GM12878 (cell line): ENCODE measurements at regions not wholly inside any gene's neighbourhood (a gene's known extent, or its start where the extent isn't known, plus 50 kb on each side); places are given as distances from the start of the nearest gene placed in this dataset.

Experiments
- ATAC-seq: fragments of 200-7000 bp; cut with Tn5 transposase; 3 replicates; pipeline ENCODE4 v1.9.1; 2020; ENCODE audit warnings: mild to moderate bottlenecking, moderate library complexity
- BruUV-seq: library from RNA; stranded (reverse); fragments of 400-500 nt; replicated peaks from 2 replicates; lab custom pipeline; 2021; lab: Mats Ljungman, UMichigan
- CTCF ChIA-PET: fragments of 300-600 bp; sonication (Branson Sonifier 250); formaldehyde crosslinking; extraction: SDS; loops from one replicate; lab custom pipeline; 2021; ENCODE audit warnings: inconsistent platforms; lab: Yijun Ruan, JAX
- POLR2A ChIA-PET: fragments of 350-600 bp; formaldehyde crosslinking; extraction: SDS; loops from one replicate; lab custom pipeline; 2021; ENCODE audit warnings: inconsistent platforms; lab: Charles Lee
- RAD21 ChIA-PET: fragments of 300-600 bp; sonication (Branson Sonifier 250); formaldehyde crosslinking; loops from one replicate; lab custom pipeline; 2023; ENCODE audit warnings: antibody characterized with exemption; ENCODE audit not compliant: unreplicated experiment; lab: Charles Lee
- SMC1A ChIA-PET: fragments of 300-600 bp; sonication (Branson Sonifier 250); formaldehyde crosslinking; loops from one replicate; lab custom pipeline; 2023; ENCODE audit not compliant: unreplicated experiment, uncharacterized antibody; lab: Charles Lee
- DNase-seq: peaks from one replicate; pipeline ENCODE4 v3.0.0-alpha.2; 2011; ENCODE audit warnings: low read depth, low spot score
- FAIRE-seq: peaks from 3 replicates; lab custom pipeline; 2011; peaks lifted over from hg19 to GRCh38; lab: Jason Lieb, UNC
- H2AFZ ChIP-seq: 2 replicates; pipeline ENCODE4 v1.6.0; 2011; ENCODE audit warnings: low read depth, low read length, control low read depth; ENCODE audit not compliant: control insufficient read depth
- H3K27ac ChIP-seq: 2 replicates; pipeline ENCODE4 v1.5.1; 2011; ENCODE audit warnings: control low read depth; ENCODE audit not compliant: control insufficient read depth, insufficient read depth
- H3K27me3 ChIP-seq, 2 experiments: replicated peaks in 1 of 2; 2 replicates each; pipeline versions ENCODE4 v1.6.0 to v1.6.1; 2011; ENCODE audit warnings: low read length in 1 of 2; ENCODE audit not compliant: control insufficient read depth in 2 of 2, insufficient read depth in 2 of 2
- H3K36me3 ChIP-seq, 2 experiments: 2 replicates each; pipeline ENCODE4 v1.5.1; 2011; ENCODE audit warnings: low read length in 1 of 2; ENCODE audit not compliant: control insufficient read depth in 2 of 2, insufficient read depth in 2 of 2
- H3K4me1 ChIP-seq: 2 replicates; pipeline ENCODE4 v1.6.1; 2011; ENCODE audit warnings: mild to moderate bottlenecking, low read length, moderate library complexity, mixed read lengths; ENCODE audit not compliant: control insufficient read depth, insufficient read depth
- H3K4me2 ChIP-seq: 2 replicates; pipeline ENCODE4 v1.6.0; 2011; ENCODE audit warnings: control low read depth; ENCODE audit not compliant: control insufficient read depth, insufficient read depth
- H3K4me3 ChIP-seq: fragments of 200-600 bp; sonication (generic); 2 replicates; pipeline ENCODE4 v1.5.1; 2016
- H3K79me2 ChIP-seq: 2 replicates; pipeline ENCODE4 v1.6.0; 2011; ENCODE audit warnings: low read length; ENCODE audit not compliant: control insufficient read depth, insufficient read depth
- H3K9ac ChIP-seq: 2 replicates; pipeline ENCODE4 v1.8.0; 2011; ENCODE audit warnings: low read length, control low read depth, mixed read lengths; ENCODE audit not compliant: control insufficient read depth, insufficient read depth
- H3K9me3 ChIP-seq: replicated peaks from 3 replicates; pipeline ENCODE4 v1.5.1; 2011; ENCODE audit warnings: mild to moderate bottlenecking, low read length; ENCODE audit not compliant: control insufficient read depth, insufficient read depth
- H4K20me1 ChIP-seq: 2 replicates; pipeline ENCODE4 v1.6.0; 2011; ENCODE audit not compliant: control insufficient read depth, insufficient read depth
- BHLHE40 ChIP-seq, 2 experiments: fragments of 450-650 bp in 1 of 2; IDR thresholded peaks; 2 replicates each; pipeline ENCODE4 v1.6.1; 2011 to 2017; ENCODE audit warnings: low read depth in 2 of 2, borderline replicate concordance in 1 of 2, improper control_type of control experiment in 1 of 2, low read length in 1 of 2, mild to moderate bottlenecking in 1 of 2
- BRCA1 ChIP-seq: IDR thresholded peaks from 2 replicates; pipeline ENCODE4 v1.6.1; 2011; ENCODE audit warnings: low read depth, low read length, improper control_type of control experiment
- CBFB ChIP-seq: IDR thresholded peaks from 2 replicates; pipeline ENCODE4 v1.6.1; 2016; ENCODE audit warnings: antibody characterized with exemption, low read depth
- ETV6 ChIP-seq, 2 experiments: fragments of 450-650 bp in 1 of 2; IDR thresholded peaks in 1 of 2; conservative IDR thresholded peaks in 1 of 2; 2 replicates each; pipeline ENCODE4 v1.6.1; 2014; ENCODE audit warnings: antibody characterized with exemption in 1 of 2, borderline replicate concordance in 1 of 2, low read depth in 1 of 2, mild to moderate bottlenecking in 1 of 2, moderate library complexity in 1 of 2
- IKZF2 ChIP-seq, 2 experiments: fragments of 450-650 bp; IDR thresholded peaks; 2 replicates each; pipeline ENCODE4 v1.6.1; 2017; ENCODE audit warnings: mild to moderate bottlenecking in 2 of 2, moderate library complexity in 2 of 2
- IRF3 ChIP-seq: fragments of 450-650 bp; IDR thresholded peaks from 2 replicates; pipeline ENCODE4 v1.6.1; 2014; ENCODE audit warnings: mild to moderate bottlenecking
- MEF2A ChIP-seq: IDR thresholded peaks from 2 replicates; pipeline ENCODE4 v1.6.1; 2011; ENCODE audit warnings: low read depth, mild to moderate bottlenecking, low read length, moderate library complexity; ENCODE audit not compliant: insufficient read depth
- MYC ChIP-seq: IDR thresholded peaks from 2 replicates; pipeline ENCODE4 v1.6.1; 2011; ENCODE audit warnings: mild to moderate bottlenecking, low read length, moderate library complexity, inconsistent platforms; ENCODE audit not compliant: insufficient read depth, insufficient replicate concordance, insufficient read length, severe bottlenecking
- NBN ChIP-seq: fragments of 450-650 bp; IDR thresholded peaks from 2 replicates; pipeline ENCODE4 v1.6.1; 2016
- PAX8 ChIP-seq: fragments of 450-650 bp; IDR thresholded peaks from 2 replicates; pipeline ENCODE4 v1.6.1; 2017; ENCODE audit warnings: mild to moderate bottlenecking, moderate library complexity
- PML ChIP-seq: IDR thresholded peaks from 2 replicates; pipeline ENCODE4 v1.6.1; 2012; ENCODE audit warnings: low read length, inconsistent platforms
- POLR2A ChIP-seq: IDR thresholded peaks from 2 replicates; pipeline ENCODE4 v1.6.1; 2011; ENCODE audit warnings: low read depth, mild to moderate bottlenecking, low read length
- PRDM15 ChIP-seq: fragments of 450-650 bp; formaldehyde crosslinking; IDR thresholded peaks from 2 replicates; pipeline ENCODE4 v1.4.0; 2020; ENCODE audit warnings: mild to moderate bottlenecking, moderate library complexity
- SRF ChIP-seq, 2 experiments: IDR thresholded peaks; 2 replicates each; pipeline ENCODE4 v1.6.1; 2011; ENCODE audit warnings: low read depth in 2 of 2, low read length in 2 of 2, mild to moderate bottlenecking in 1 of 2, moderate library complexity in 1 of 2
- TARDBP ChIP-seq: IDR thresholded peaks from 2 replicates; pipeline ENCODE4 v1.6.1; 2016; ENCODE audit warnings: borderline replicate concordance
- TCF7 ChIP-seq: IDR thresholded peaks from 2 replicates; pipeline ENCODE4 v1.6.1; 2014; ENCODE audit warnings: antibody characterized with exemption, borderline replicate concordance
- ZNF622 ChIP-seq: fragments of 450-650 bp; IDR thresholded peaks from 2 replicates; pipeline ENCODE4 v1.6.1; 2017; ENCODE audit warnings: mild to moderate bottlenecking, inconsistent platforms
- in situ Hi-C: fragments of 300-500 bp; cut with MboI; formaldehyde crosslinking; loops from 9 replicates; pipeline ENCODE4 v1.14.3; 2018; ENCODE audit warnings: mixed read lengths
- intact Hi-C: fragments of 100-400 bp; cut with micrococcal nuclease; formaldehyde crosslinking; loops from one replicate; pipeline ENCODE4 v1.14.2; 2022; ENCODE audit not compliant: unreplicated experiment

GRCh38 chr2:180356676-180357075, 349.6 kb upstream of the CWC22 start:
- Histone ChIP-seq H3K4me1 (peaks cover 8% of the 10 kb centered on the region), H4K20me1 (no peaks in the 10 kb centered on the region), H3K9me3 (no peaks in the 10 kb centered on the region), H3K27me3 (no peaks in the 10 kb centered on the region), H3K36me3 (no peaks in the 10 kb centered on the region), H2AFZ (no peak overlapping the region), H3K79me2 (no peaks in the 10 kb centered on the region), H3K27ac (no peak overlapping the region), H3K4me2 (no peak overlapping the region), H3K4me3 (no peak overlapping the region), H3K9ac (no peak overlapping the region)
- TF ChIP-seq BRCA1 (no peak), IKZF2 (IDR thresholded peaks at IDR 0.05) (no peak), MYC (no peak), PML (no peak), TCF7 (no peak), BHLHE40 (IDR thresholded peaks at IDR 0.05; ENCODE audit: borderline replicate concordance in 1 of 2, low read depth in 2 of 2, low read length in 1 of 2) (no peak), PAX8 (no peak), ETV6 (conservative IDR thresholded peaks at IDR 0.05 in 1 of 2, IDR thresholded peaks at IDR 0.05 in 1 of 2; ENCODE audit: borderline replicate concordance in 1 of 2, low read depth in 1 of 2) (no peak), POLR2A (no peak), CBFB (no peak), ZNF622 (no peak), MEF2A (no peak), TARDBP (no peak), PRDM15 (CRISPR knock-in tag) (no peak), IRF3 (no peak), SRF (IDR thresholded peaks at IDR 0.05; ENCODE audit: low read depth in 2 of 2, low read length in 2 of 2) (no peak), NBN (no peak)
- BruUV-seq: no TSS peak
- ATAC-seq: no peak
- intact Hi-C loops: no loop called here
- ChIA-PET SMC1A (interaction anchor here (0.6 to 1.0 kb wide), 3 partner anchors 8 to 80 kb away, joined by 3 read pairs; no protein-coding TSS in a partner anchor), POLR2A (interaction anchor here (0.7 kb wide), 1 partner anchor 306 kb away, joined by 3 read pairs; no protein-coding TSS in a partner anchor), CTCF (interaction anchor here (0.9 kb wide), 1 partner anchor 12 kb away, joined by 3 read pairs; no protein-coding TSS in a partner anchor), RAD21 (no interaction called here)
- in situ Hi-C loops: no loop called here
- no peak for DNase-seq
- no peak for FAIRE-seq
